ENCODE measurements at regions not wholly inside any gene's neighbourhood (a gene's known extent, or its start where the extent isn't known, plus 50 kb on each side); places are given as distances from the start of the nearest gene placed in this dataset.

- H3K27ac ChIP-seq = no peak overlapping the region
- TF ChIP-seq ZFX (IDR thresholded peaks at IDR 0.05; ENCODE audit: borderline replicate concordance) (no peak), CTCF (IDR thresholded peaks at IDR 0.05) (no peak)
Observed at GRCh38 chr11:32029721-32030120, 61.2 kb upstream of the RCN1 start.

DNA sequence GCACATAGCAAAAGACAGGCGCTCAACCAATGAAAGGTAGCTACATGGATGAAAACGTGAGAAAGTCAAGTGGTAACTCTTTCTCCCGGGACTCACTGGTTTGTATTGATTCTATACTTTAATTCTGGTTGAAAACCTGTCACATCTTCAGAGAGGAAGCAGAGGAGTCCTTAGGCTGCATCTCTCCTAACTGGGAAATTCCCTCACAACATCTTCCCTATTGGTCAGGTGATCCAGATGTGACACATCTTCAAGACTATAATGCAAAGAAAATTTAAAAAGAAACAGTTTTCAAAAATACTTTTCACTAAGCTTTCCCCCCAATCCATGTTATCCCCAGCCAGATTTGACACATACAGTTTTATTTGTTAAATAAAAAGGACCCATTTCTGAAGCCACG lies 62.7 kb upstream of the RCN1 start:
- TF ChIP-seq CTCF (IDR thresholded peaks at IDR 0.05) (no peak), ZFX (IDR thresholded peaks at IDR 0.05; ENCODE audit: borderline replicate concordance) (no peak)

DNA sequence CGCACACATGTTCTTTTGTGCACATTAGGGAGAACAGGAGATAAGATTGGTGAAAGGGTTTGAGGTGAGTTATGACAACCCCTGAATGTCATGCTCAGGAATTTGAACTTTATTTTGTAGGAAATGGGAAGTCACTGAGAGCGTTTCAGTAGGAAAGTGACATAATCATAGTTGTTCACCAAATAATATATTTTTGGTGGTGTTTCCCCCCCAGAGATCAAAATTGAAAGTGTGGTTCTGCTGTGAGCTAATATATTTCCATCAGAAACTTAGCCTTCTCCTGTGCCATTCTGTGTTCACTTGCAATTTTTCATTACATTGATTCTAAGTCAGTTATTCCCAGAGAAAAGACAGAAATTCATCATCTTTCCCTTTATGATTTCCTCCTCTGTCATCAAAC lies 64.1 kb upstream of the RCN1 start:
- TF ChIP-seq CTCF (IDR thresholded peaks at IDR 0.05) (no peak), ZFX (IDR thresholded peaks at IDR 0.05; ENCODE audit: borderline replicate concordance) (no peak)
- H3K27ac ChIP-seq = no peak overlapping the region

More for the DNA sequence above, 62.7 kb upstream of the RCN1 start:
- no peak overlapping the region for H3K27ac ChIP-seq

GRCh38 chr11:32024948-32025347 lies 65.9 kb upstream of the RCN1 start:
- no peak for TF ChIP-seq ZFX (IDR thresholded peaks at IDR 0.05; ENCODE audit: borderline replicate concordance)
- no peak for TF ChIP-seq CTCF (IDR thresholded peaks at IDR 0.05)
- H3K27ac ChIP-seq = no peak overlapping the region

- TF ChIP-seq ZFX (IDR thresholded peaks at IDR 0.05; ENCODE audit: borderline replicate concordance) (no peak), CTCF (IDR thresholded peaks at IDR 0.05) (no peak)
Observed at GRCh38 chr11:32023370-32024305, 67.2 kb upstream of the RCN1 start.

DNA sequence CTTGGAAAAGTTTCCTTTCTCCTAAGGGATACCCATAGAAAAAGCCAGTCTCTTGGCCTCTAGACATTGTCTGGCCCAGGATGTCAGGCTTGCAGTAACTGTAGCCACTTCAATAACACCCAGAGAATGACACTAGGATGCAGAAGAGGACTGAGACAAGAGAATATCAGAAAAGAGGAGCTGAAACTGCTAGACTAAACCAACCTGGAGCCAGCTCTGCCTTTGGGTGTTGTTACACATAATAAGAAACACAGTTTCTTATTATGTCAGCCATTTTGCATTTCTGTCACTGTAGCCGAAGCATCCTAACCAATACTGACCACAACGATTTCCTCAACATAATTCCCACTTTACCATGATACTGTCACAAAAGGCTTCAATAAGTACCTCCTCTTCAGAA lies 72.2 kb upstream of the RCN1 start:
- TF ChIP-seq ZFX (IDR thresholded peaks at IDR 0.05; ENCODE audit: borderline replicate concordance) (no peak), CTCF (IDR thresholded peaks at IDR 0.05) (no peak)
- H3K27ac ChIP-seq = no peak overlapping the region

More at GRCh38 chr11:32023370-32024305, 67.2 kb upstream of the RCN1 start:
- H3K27ac ChIP-seq = no peak overlapping the region

DNA sequence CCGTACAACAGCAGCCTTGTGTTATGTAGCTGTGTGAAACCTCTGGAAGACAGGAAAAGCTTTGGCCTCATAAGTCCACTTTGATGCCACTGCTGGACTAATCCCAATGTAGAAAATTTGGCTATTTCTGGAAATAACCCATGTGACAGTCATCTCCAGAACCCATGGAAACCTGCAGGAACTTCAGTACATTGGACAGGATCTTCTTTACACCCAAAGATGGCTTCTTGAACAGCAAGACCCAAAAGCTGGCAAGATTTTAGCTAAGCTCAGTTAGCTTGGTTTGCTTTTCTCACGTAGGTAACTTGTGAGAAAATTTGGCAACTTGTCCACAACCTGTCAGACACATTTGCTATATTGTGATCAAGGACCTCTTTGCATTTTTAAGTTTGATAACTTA lies 74.8 kb upstream of the RCN1 start:
- no peak for TF ChIP-seq ZFX (IDR thresholded peaks at IDR 0.05; ENCODE audit: borderline replicate concordance)
- TF ChIP-seq CTCF (IDR thresholded peaks at IDR 0.05) = no peak
- no peak overlapping the region for H3K27ac ChIP-seq

All from 22Rv1 (cell line).